GM12878 (cell line): ENCODE measurements at regions not wholly inside any gene's neighbourhood (a gene's known extent, or its start where the extent isn't known, plus 50 kb on each side); places are given as distances from the start of the nearest gene placed in this dataset.

Experiments
- ATAC-seq: fragments of 200-7000 bp; cut with Tn5 transposase; 3 replicates; pipeline ENCODE4 v1.9.1; 2020; ENCODE audit warnings: mild to moderate bottlenecking, moderate library complexity
- BruUV-seq: library from RNA; stranded (reverse); fragments of 400-500 nt; replicated peaks from 2 replicates; lab custom pipeline; 2021; lab: Mats Ljungman, UMichigan
- CTCF ChIA-PET: fragments of 300-600 bp; sonication (Branson Sonifier 250); formaldehyde crosslinking; extraction: SDS; loops from one replicate; lab custom pipeline; 2021; ENCODE audit warnings: inconsistent platforms; lab: Yijun Ruan, JAX
- POLR2A ChIA-PET: fragments of 350-600 bp; formaldehyde crosslinking; extraction: SDS; loops from one replicate; lab custom pipeline; 2021; ENCODE audit warnings: inconsistent platforms; lab: Charles Lee
- RAD21 ChIA-PET: fragments of 300-600 bp; sonication (Branson Sonifier 250); formaldehyde crosslinking; loops from one replicate; lab custom pipeline; 2023; ENCODE audit warnings: antibody characterized with exemption; ENCODE audit not compliant: unreplicated experiment; lab: Charles Lee
- SMC1A ChIA-PET: fragments of 300-600 bp; sonication (Branson Sonifier 250); formaldehyde crosslinking; loops from one replicate; lab custom pipeline; 2023; ENCODE audit not compliant: unreplicated experiment, uncharacterized antibody; lab: Charles Lee
- DNase-seq: peaks from one replicate; pipeline ENCODE4 v3.0.0-alpha.2; 2011; ENCODE audit warnings: low read depth, low spot score
- FAIRE-seq: peaks from 3 replicates; lab custom pipeline; 2011; peaks lifted over from hg19 to GRCh38; lab: Jason Lieb, UNC
- H2AFZ ChIP-seq: 2 replicates; pipeline ENCODE4 v1.6.0; 2011; ENCODE audit warnings: low read depth, low read length, control low read depth; ENCODE audit not compliant: control insufficient read depth
- H3K27ac ChIP-seq: 2 replicates; pipeline ENCODE4 v1.5.1; 2011; ENCODE audit warnings: control low read depth; ENCODE audit not compliant: control insufficient read depth, insufficient read depth
- H3K27me3 ChIP-seq, 2 experiments: replicated peaks in 1 of 2; 2 replicates each; pipeline versions ENCODE4 v1.6.0 to v1.6.1; 2011; ENCODE audit warnings: low read length in 1 of 2; ENCODE audit not compliant: control insufficient read depth in 2 of 2, insufficient read depth in 2 of 2
- H3K36me3 ChIP-seq, 2 experiments: 2 replicates each; pipeline ENCODE4 v1.5.1; 2011; ENCODE audit warnings: low read length in 1 of 2; ENCODE audit not compliant: control insufficient read depth in 2 of 2, insufficient read depth in 2 of 2
- H3K4me1 ChIP-seq: 2 replicates; pipeline ENCODE4 v1.6.1; 2011; ENCODE audit warnings: mild to moderate bottlenecking, low read length, moderate library complexity, mixed read lengths; ENCODE audit not compliant: control insufficient read depth, insufficient read depth
- H3K4me2 ChIP-seq: 2 replicates; pipeline ENCODE4 v1.6.0; 2011; ENCODE audit warnings: control low read depth; ENCODE audit not compliant: control insufficient read depth, insufficient read depth
- H3K4me3 ChIP-seq: fragments of 200-600 bp; sonication (generic); 2 replicates; pipeline ENCODE4 v1.5.1; 2016
- H3K79me2 ChIP-seq: 2 replicates; pipeline ENCODE4 v1.6.0; 2011; ENCODE audit warnings: low read length; ENCODE audit not compliant: control insufficient read depth, insufficient read depth
- H3K9ac ChIP-seq: 2 replicates; pipeline ENCODE4 v1.8.0; 2011; ENCODE audit warnings: low read length, control low read depth, mixed read lengths; ENCODE audit not compliant: control insufficient read depth, insufficient read depth
- H3K9me3 ChIP-seq: replicated peaks from 3 replicates; pipeline ENCODE4 v1.5.1; 2011; ENCODE audit warnings: mild to moderate bottlenecking, low read length; ENCODE audit not compliant: control insufficient read depth, insufficient read depth
- H4K20me1 ChIP-seq: 2 replicates; pipeline ENCODE4 v1.6.0; 2011; ENCODE audit not compliant: control insufficient read depth, insufficient read depth
- ATF7 ChIP-seq: fragments of 450-650 bp; IDR thresholded peaks from 2 replicates; pipeline ENCODE4 v1.6.1; 2016; ENCODE audit warnings: low read depth, mild to moderate bottlenecking
- CEBPB ChIP-seq, 2 experiments: fragments of 150-350 bp in 1 of 2; IDR thresholded peaks; 2 replicates each; pipeline ENCODE4 v1.6.1; 2012 to 2014; ENCODE audit warnings: low read depth in 2 of 2, low read length in 2 of 2, borderline replicate concordance in 1 of 2, inconsistent platforms in 1 of 2
- NFIC ChIP-seq: IDR thresholded peaks from 2 replicates; pipeline ENCODE4 v1.6.1; 2012; ENCODE audit warnings: low read depth, mild to moderate bottlenecking, inconsistent platforms, low read length, moderate library complexity
- SPI1 ChIP-seq: IDR thresholded peaks from 2 replicates; pipeline ENCODE4 v1.6.1; 2011; ENCODE audit warnings: low read depth, mild to moderate bottlenecking, low read length, moderate library complexity, borderline replicate concordance; ENCODE audit not compliant: insufficient read depth
- SREBF2 ChIP-seq: IDR thresholded peaks from 2 replicates; pipeline ENCODE4 v1.6.1; 2012; ENCODE audit warnings: mild to moderate bottlenecking, low read length
- STAT1 ChIP-seq: fragments of 450-650 bp; conservative IDR thresholded peaks from 2 replicates; pipeline ENCODE4 v1.6.1; 2014; ENCODE audit warnings: antibody characterized with exemption, mild to moderate bottlenecking
- YBX1 ChIP-seq: fragments of 450-650 bp; IDR thresholded peaks from 2 replicates; pipeline ENCODE4 v1.6.1; 2016; ENCODE audit warnings: antibody characterized with exemption
- WGBS: methylation state at CpG from one replicate; pipeline ENCODE4 v1.1.6; 2016; ENCODE audit warnings: low lambda C conversion rate; ENCODE audit not compliant: insufficient replicate concordance, insufficient coverage; ENCODE audit errors: missing lambda C conversion rate; 5-methylcytosine and 5-hydroxymethylcytosine counted together
- in situ Hi-C: fragments of 300-500 bp; cut with MboI; formaldehyde crosslinking; loops from 9 replicates; pipeline ENCODE4 v1.14.3; 2018; ENCODE audit warnings: mixed read lengths
- intact Hi-C: fragments of 100-400 bp; cut with micrococcal nuclease; formaldehyde crosslinking; loops from one replicate; pipeline ENCODE4 v1.14.2; 2022; ENCODE audit not compliant: unreplicated experiment
- TF ChIP-seq, protein P1 (sequence below): fragments of 450-650 bp; IDR thresholded peaks from 2 replicates; pipeline ENCODE4 v1.6.1; 2014; ENCODE audit warnings: mild to moderate bottlenecking
- TF ChIP-seq, protein P2 (sequence below): IDR thresholded peaks from 2 replicates; pipeline ENCODE4 v1.6.1; 2012; ENCODE audit warnings: low read depth, low read length, improper control_type of control experiment
- TF ChIP-seq, protein P3 (sequence below): IDR thresholded peaks from 2 replicates; pipeline ENCODE4 v1.6.1; 2011; ENCODE audit warnings: low read depth, low read length, improper control_type of control experiment, borderline replicate concordance
- TF ChIP-seq, protein P4 (sequence below): IDR thresholded peaks from 2 replicates; pipeline ENCODE4 v1.6.1; 2012; ENCODE audit warnings: low read depth, low read length, improper control_type of control experiment
- TF ChIP-seq, protein P5 (sequence below): fragments of 450-650 bp; IDR thresholded peaks from 2 replicates; pipeline ENCODE4 v1.6.1; 2017; ENCODE audit warnings: mild to moderate bottlenecking

DNA sequence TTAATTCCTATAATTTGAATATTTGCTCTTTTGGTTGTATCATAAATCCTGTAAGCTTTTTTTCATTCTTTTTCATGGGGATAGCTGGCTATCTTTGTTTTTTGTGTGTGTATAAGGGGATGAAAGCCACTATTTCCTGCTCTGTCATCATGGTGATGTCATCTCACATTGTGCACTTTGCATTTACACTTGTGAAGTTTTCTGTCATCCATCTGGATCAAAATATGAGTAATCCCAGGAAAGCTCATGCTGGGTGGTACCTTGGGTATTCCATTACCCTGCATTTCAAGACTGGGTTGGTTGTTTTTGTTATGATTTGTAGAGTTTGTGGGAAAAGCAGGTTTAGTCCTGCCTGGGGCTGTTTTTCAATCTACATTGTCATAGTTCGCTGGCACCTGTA is 77.8 kb upstream of the XIST start:
- H3K9ac ChIP-seq = no peak overlapping the region
- no peak for ATAC-seq
- intact Hi-C loops (no loop called here), in situ Hi-C loops (no loop called here)
- H3K27ac ChIP-seq = no peak overlapping the region
- FAIRE-seq = no peak
- H3K79me2 ChIP-seq = no peaks in the 10 kb centered on the region
- ChIA-PET CTCF (no interaction called here), POLR2A (no interaction called here), RAD21 (no interaction called here), SMC1A (no interaction called here)
- TF ChIP-seq ATF7 (no peak), NFIC (no peak), STAT1 (no peak), YBX1 (no peak), CEBPB (IDR thresholded peaks at IDR 0.05; ENCODE audit: borderline replicate concordance in 1 of 2, low read depth in 2 of 2, low read length in 2 of 2) (no peak), SREBF2 (no peak)
- TF ChIP-seq, protein P1, sequence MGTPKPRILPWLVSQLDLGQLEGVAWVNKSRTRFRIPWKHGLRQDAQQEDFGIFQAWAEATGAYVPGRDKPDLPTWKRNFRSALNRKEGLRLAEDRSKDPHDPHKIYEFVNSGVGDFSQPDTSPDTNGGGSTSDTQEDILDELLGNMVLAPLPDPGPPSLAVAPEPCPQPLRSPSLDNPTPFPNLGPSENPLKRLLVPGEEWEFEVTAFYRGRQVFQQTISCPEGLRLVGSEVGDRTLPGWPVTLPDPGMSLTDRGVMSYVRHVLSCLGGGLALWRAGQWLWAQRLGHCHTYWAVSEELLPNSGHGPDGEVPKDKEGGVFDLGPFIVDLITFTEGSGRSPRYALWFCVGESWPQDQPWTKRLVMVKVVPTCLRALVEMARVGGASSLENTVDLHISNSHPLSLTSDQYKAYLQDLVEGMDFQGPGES = no peak
- H3K27me3 ChIP-seq = no peaks in the 10 kb centered on the region
- DNase-seq = no peak
- no peaks in the 10 kb centered on the region for H4K20me1 ChIP-seq
- no peaks in the 10 kb centered on the region for H3K36me3 ChIP-seq
- no peak overlapping the region for H2AFZ ChIP-seq
- H3K4me2 ChIP-seq = no peak overlapping the region
- no peaks in the 10 kb centered on the region for H3K4me1 ChIP-seq
- H3K4me3 ChIP-seq = no peak overlapping the region
- H3K9me3 ChIP-seq = no peaks in the 10 kb centered on the region; the same call in 1 of the 3 replicates
- 83% methylated on average over 1 of the region's 1 CpG for WGBS
- BruUV-seq = no TSS peak

DNA sequence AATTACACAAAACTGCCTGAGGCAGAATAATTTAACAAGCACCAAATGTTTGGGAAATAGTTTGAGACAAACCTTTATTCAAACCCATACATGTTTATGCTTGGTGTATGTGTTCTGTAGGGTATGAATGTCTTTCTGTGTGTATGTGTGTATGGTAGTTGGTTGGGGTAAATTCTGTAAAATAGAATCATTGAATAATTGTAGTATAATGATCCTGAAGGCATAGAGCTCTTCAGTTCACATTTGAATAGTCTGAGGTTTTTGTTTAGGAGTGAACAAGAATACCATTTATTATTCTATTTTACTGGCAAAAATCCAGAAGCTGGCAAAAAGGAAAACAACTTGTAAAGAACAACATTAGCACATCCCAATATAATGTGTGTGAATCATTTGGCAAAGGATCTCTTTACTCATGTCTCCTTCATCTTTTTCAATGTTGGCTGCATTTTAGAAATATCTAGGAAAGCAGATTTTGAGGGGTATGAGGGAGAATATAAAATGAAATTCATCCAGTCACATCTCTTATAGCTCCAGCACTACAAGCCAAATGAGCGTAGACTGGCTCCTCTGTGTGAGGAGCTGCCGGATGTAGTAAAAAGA is 70.4 kb upstream of the XIST start:
- Histone ChIP-seq H2AFZ (no peak overlapping the region), H3K4me2 (no peak overlapping the region), H3K4me1 (no peaks in the 10 kb centered on the region), H3K27ac (no peak overlapping the region), H3K4me3 (no peak overlapping the region), H3K9me3 (no peaks in the 10 kb centered on the region), H3K27me3 (no peaks in the 10 kb centered on the region), H3K79me2 (no peaks in the 10 kb centered on the region), H3K9ac (no peak overlapping the region), H4K20me1 (no peaks in the 10 kb centered on the region), H3K36me3 (no peaks in the 10 kb centered on the region)
- ChIA-PET CTCF (no interaction called here), SMC1A (interaction anchor here (0.6 kb wide), 1 partner anchor 11 kb away, joined by 3 read pairs; no protein-coding TSS in a partner anchor), POLR2A (no interaction called here), RAD21 (no interaction called here)
- intact Hi-C loops (no loop called here), in situ Hi-C loops (no loop called here)
- no TSS peak for BruUV-seq
- WGBS = 100% methylated on average over 2 of the region's 2 CpGs
- no peak for FAIRE-seq
- ATAC-seq = no peak
- DNase-seq = no peak
- TF ChIP-seq, protein P2, sequence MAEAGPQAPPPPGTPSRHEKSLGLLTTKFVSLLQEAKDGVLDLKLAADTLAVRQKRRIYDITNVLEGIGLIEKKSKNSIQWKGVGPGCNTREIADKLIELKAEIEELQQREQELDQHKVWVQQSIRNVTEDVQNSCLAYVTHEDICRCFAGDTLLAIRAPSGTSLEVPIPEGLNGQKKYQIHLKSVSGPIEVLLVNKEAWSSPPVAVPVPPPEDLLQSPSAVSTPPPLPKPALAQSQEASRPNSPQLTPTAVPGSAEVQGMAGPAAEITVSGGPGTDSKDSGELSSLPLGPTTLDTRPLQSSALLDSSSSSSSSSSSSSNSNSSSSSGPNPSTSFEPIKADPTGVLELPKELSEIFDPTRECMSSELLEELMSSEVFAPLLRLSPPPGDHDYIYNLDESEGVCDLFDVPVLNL = no peak
- TF ChIP-seq, protein P3, sequence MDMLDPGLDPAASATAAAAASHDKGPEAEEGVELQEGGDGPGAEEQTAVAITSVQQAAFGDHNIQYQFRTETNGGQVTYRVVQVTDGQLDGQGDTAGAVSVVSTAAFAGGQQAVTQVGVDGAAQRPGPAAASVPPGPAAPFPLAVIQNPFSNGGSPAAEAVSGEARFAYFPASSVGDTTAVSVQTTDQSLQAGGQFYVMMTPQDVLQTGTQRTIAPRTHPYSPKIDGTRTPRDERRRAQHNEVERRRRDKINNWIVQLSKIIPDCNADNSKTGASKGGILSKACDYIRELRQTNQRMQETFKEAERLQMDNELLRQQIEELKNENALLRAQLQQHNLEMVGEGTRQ = no peak
- TF ChIP-seq, protein P4, sequence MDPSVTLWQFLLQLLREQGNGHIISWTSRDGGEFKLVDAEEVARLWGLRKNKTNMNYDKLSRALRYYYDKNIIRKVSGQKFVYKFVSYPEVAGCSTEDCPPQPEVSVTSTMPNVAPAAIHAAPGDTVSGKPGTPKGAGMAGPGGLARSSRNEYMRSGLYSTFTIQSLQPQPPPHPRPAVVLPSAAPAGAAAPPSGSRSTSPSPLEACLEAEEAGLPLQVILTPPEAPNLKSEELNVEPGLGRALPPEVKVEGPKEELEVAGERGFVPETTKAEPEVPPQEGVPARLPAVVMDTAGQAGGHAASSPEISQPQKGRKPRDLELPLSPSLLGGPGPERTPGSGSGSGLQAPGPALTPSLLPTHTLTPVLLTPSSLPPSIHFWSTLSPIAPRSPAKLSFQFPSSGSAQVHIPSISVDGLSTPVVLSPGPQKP = no peak
- no peak for TF ChIP-seq SPI1
- TF ChIP-seq, protein P5, sequence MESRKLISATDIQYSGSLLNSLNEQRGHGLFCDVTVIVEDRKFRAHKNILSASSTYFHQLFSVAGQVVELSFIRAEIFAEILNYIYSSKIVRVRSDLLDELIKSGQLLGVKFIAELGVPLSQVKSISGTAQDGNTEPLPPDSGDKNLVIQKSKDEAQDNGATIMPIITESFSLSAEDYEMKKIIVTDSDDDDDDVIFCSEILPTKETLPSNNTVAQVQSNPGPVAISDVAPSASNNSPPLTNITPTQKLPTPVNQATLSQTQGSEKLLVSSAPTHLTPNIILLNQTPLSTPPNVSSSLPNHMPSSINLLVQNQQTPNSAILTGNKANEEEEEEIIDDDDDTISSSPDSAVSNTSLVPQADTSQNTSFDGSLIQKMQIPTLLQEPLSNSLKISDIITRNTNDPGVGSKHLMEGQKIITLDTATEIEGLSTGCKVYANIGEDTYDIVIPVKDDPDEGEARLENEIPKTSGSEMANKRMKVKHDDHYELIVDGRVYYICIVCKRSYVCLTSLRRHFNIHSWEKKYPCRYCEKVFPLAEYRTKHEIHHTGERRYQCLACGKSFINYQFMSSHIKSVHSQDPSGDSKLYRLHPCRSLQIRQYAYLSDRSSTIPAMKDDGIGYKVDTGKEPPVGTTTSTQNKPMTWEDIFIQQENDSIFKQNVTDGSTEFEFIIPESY = no peak
